Renal cortex interstitium (tissue), 11 donors: ENCODE measurements at regions not wholly inside any gene's neighbourhood (a gene's known extent, or its start where the extent isn't known, plus 50 kb on each side); places are given as distances from the start of the nearest gene placed in this dataset.
"Not testable (repeated sequence)": the region's sequence is repeated elsewhere in the genome, so short reads cannot be mapped to it uniquely, and the experiment has no call there.

Source experiments
- DNase-seq, 11 donors: peaks; one replicate each; pipeline ENCODE4 v3.0.0-alpha.2; 2013; ENCODE audit warnings: low read depth in 9 of 11, low spot score in 4 of 11; ENCODE audit errors: extremely low read depth in 1 of 11

DNA sequence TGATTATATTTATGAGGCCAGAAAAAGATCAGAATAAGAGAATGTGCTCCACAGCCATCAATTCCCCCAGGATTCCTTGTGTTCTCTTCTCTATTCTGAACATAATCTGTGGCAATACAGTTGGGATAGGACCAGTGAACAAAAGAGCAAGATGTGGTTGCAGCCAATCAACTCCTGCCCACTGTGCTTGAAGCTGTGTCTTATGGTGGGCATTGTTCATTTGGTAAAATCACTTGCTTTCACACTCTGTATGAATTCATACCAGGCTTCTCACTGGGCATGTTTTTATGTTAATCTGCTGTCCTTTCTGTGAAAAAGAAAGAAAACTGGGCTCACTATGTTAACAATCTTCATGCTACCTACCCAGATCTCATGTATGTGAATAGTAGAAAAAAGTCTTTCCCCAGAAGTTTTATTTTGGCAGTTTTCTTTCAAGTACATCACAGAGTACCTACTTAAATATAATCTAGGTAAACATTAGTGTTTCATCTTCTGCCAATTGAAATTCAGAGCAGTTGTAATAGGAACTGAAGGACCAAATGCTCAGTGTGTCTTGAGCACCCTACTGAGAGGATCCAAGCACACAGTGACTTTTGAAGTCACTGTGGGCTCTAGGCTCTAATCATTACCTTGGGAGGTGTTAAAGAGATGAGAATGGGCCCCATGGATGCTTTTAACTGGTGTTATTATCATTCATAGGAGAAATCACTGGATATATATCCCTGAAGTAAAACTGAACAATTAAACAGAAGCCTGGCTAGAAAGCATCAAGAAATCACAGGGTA lies 429.2 kb upstream of the TRAM1L1 start:
- DNase-seq = no peak

DNA sequence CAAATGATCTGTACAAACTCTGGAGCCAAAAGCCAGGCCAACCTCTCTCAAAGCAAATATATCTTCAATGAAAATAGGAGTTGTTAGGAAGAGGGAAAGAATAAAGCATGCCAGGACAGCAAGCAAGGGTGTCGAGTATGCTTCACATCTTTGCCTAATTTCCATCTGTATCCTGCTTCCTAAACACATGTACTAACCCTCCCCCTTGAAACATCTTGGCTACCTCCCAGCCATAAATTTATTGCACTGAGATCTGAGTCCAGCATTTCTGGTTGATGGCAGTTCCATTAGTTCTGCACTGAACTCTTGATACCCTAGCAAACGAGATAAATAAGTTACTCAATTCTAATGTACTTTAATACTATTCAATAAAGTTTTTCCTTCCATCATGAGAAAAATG lies 430.5 kb upstream of the TRAM1L1 start:
- DNase-seq = no peak

DNA sequence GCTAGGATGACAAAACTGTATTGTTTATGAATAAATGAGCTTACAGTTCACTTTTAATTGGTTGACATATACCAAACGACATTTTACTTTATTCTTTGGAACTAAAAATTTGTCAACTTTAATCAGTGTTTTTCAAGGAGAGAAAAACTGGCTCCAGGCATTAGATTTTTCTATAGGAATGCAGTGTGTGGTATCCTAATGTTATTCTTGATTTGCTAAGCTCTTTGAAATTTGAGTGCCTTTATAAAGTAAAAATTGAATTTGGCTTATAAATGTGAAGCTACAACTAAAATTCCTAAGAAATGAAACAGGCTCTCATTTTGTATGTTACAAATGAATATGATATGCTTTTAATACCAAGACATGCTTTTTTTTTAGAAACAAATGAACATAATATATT lies 442.2 kb upstream of the TRAM1L1 start:
- no peak for DNase-seq

DNA sequence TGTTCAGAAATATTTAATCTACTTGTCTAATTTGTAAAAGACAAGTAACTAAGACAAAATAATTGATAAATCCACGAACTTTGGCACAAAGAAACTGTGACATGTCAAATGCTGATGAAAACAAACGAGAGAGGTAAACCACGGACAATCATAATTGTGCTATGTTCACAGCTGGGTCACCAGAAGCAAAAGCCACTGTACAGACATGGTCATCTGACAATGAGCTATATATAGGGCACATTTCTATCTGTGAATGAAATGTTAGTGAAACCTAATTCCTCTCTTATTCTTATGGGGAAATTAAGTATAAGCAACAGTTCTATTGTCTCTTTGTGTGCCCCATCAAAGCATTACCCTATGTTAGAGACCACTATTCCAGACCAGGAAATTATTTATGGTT lies 444.0 kb upstream of the TRAM1L1 start:
- no peak for DNase-seq

DNA sequence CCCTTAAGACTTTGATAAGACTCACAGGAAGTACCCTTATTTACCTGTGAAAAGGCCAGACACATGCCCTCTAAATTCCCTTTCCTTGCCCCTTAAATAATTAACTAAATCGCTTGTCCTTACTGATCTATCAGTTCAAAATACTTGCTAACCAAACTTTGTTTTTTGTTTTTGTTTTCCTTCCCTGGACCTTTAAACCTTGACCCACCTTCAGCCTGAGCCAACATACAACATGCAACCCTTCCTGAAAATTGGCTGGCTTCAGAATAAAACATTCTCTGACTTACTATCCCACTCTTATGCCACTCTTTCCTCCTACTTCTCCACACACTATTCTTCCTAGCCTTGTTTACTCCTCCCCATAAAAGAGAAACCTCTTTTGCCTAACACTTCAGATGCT lies 448.1 kb upstream of the TRAM1L1 start:
- no peak for DNase-seq

DNA sequence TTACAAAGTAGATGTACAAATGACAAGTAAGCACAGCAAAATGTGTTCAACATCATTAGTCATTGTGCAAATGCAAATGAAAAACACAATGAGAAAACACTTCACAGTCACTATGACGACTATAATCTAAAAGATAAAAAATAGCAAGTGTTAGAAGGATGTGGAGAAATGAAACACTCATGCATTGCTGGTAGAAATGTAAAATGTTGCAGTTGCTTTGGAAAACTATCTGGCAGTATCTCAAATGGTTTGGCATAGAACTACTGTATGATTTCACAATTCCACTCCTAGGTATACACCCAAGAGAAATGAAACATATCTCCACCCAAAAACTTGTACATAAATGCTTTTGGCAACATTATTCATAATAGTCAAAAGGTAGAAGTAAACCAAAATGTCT lies 459.7 kb upstream of the TRAM1L1 start:
- DNase-seq = no peak

DNA sequence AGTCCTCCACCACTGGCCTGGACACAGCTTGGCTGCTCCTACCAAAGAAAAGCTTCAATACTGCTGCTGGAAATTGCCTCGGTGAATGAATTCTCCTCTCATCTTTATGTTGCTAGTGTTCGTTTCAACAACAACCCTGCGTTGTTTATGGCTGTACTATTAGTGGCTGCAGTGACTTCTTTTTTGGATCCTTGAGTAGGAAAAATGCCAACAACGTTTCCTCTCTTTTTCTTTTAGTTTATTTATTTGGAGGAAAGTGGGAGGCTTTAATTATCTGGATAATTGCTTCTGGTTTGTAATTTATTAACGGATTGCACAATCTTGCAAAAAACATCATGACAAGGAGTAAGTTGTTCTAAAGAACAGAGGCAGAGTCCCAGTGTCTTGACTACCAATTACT lies 464.1 kb upstream of the TRAM1L1 start:
- peak in 7 of 11 donors; percentile 13 to 49 (median 30) for DNase-seq

DNA sequence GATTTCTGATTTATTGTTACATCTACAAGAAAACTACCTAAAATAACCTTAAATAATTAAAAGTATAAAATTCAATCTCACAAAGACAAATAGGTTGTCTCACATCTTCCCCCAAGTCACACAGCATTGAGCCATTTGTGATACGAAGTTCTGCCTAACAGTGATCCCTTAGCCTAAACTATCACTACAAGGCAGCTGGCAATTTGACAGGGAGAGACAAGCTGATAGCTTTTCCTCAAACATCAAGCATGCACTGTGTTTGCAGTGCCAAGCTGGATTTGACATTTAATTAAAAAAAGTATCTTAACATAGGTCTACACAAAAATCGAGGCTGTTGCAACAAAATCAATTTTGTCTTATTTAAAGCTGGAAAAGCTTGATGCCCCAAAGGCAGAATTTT lies 464.7 kb upstream of the TRAM1L1 start:
- DNase-seq = no peak

DNA sequence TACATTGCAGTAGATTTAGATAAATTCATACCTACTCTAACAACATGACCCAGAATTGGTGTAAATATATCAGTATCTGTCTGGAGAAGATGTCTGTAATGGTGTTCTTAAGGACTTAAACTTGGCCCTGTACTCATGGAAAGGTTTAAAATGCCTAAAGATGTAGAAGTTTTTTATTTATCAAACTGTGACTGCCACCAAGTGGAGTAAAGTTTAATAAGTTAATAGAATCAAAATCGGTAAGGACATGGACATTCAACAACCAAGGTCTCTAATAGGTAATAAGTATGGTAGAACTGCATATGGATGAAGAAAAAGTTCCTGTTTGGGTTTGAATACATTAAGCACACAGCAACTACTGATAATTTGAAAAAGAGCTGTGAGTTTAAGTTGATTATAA lies 474.0 kb upstream of the NDST3 start:
- no peak for DNase-seq

DNA sequence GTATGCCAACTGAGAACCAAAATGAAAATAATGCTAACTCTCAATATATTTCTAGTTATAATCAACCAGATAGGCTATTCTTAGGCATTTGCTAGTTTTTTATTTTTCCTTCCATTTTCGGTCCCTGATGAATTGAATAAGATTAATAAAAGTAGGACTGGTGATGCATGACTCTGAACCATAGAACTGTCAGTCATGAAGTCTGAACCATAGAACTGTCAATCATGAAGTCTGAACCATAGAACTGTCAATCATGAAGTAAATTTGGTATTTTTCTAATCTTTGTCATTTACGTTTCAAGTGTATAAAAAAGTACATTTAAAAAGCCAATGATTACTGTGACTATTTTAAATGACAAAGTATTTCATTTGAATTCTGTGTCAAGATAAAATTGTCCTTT lies 460.2 kb upstream of the NDST3 start:
- no peak for DNase-seq

DNA sequence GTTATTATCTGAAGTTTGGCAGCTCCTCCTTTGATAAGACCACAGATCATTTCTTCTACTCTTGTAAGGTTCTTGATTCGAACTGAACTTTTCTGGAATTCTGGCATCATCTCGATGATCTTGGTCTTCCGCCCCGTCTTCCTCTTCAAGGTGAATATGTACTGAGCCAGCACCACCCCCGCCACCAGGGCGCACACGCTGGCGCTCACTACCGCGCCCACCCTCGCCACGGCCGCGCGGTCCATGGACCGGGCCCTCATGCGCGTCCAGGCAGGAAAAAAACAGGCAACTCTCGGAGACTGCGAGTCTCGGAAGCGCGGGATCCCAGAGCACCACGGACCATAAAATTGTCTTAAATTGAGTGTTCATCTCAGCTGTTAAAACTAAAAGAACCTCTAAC lies 458.4 kb upstream of the NDST3 start:
- DNase-seq = no peak

DNA sequence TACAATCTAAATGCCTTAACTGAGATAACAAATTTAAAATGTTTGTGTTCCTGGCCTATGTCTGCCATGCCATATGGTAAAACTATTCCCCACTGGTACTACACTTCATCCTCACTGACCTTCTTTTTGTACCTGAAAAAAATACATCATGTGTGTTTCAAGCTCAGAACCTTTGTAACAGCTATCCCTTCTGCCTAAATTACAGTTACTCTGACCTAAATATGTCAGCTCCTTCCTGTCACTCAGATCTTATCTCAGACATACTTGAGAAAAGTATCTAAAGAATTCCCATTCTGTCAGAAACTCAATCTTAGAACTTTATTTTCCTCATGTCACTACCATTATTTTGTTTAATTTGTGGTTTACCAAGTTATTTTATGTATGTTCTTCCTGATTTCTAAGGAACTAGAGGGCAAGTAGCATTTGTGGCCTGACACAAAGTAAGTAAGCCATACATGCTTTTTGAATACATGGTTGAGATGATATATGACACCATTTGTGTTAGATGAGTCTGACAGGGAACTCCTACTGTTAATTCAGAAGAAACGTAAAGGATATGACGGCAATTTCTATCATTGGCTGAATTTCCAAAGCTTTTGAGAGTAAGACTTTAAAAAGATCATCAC lies 456.5 kb upstream of the NDST3 start:
- no peak for DNase-seq

DNA sequence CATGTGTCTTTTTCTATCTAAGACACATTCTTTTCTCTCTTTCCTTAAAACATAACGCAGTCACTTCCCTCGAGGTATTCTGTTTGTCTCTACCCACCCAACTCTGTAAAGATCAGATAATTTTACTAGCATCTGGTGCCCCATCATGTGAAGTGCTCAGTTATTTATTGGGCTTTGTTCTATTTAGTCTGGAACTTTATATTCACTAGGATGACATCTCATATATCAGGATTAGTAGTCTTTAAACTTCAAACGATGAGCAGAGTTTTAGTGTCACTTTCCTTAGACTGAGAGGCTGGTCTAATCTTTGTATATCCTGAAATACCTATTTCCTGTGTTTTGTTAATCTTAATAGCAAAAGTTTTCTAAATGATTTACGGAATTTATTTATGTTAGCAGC lies 445.5 kb upstream of the NDST3 start:
- DNase-seq = peak in 3 of 11 donors; percentile 13 to 22 (median 22)

DNA sequence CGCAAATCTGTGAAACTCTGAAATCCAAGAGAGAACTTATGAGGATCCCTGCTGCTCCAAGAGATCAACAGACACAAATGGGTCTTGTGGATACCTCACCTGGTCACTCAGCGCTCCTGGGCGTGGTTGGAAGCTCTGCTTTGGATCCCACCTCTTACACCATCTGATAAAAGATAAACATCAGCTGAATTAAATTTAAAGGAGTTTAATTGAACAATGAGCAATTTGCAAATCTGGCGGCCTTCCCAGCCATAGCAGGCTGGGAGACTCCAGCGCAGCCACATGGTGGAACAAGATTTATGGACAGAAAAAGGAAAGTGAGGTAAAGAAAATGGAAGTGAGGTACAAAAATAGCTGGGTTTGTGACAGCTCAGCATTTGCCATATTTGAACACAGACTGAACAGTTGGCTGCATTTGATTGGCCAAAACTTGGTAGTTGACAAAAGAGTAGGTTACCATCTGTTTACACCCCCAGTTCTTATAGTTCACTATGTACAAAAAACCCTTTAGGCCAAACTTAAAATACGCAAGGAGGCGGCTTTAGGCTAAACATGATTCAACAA lies 437.3 kb upstream of the NDST3 start:
- no peak for DNase-seq

DNA sequence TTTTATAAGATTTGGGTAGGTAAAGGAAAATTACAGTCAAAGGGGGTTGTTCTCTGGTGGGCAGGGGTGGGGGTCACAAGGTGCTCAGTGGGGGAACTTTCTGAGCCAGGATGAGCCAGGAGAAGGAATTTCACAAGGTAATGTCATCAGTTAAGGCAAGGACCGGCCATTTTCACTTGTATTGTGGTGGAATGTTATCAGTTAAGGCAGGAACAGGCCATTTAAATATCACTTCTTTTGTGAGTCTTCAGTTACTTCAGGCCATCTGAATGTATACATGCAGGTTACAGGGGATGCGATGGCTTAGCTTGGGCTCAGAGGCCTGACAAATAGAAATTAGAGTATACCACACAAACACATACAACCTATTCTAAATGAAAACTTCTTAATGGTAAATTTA lies 434.9 kb upstream of the NDST3 start:
- DNase-seq = not testable (repeated sequence)

DNA sequence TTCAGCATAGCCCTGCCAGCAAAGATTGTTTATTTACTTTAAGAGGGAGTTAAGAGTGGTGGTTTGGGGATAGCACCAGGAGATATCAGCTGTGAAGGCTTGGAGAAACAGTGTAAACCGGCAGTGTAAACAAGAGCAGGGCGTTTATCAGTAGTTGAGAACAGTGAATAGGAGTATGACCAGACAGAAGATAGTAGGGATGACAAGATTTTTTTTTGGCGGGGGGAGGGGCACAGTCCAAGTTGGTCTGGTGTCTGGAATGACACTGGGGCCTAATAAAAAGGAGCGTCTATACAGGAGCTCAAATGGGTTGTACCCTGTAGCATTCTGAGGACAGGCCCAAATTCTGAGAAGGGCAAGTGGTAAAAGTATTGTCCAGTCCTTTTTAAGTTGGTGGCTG lies 433.4 kb upstream of the NDST3 start:
- DNase-seq = not testable (repeated sequence)

DNA sequence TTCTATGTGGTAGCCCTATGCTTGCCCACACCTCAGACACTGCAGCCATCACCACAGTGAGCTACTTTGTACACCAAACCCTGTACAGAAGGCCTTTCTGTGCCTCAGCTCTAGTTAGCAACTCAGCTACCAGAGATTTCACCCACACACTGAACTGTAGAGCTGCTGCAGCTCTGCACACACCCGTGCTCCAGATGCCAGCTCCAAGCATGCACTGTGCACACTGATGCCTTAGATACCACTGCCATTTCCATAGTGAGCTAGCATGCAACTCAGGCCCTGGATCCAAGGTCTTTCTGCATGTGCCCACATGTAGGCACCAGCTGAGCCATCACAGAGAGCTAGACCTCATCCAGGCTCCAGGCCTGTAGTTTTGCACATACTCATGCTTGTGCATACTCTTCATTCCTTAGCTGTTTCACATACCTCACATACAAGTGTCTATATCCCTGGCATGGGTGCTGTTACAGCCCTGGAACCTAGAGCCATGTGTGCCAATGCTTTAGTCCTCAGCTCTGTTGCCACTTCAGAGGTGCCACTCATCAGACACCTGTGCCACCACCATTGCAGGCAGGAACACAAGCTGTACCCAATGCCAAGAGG lies 423.5 kb upstream of the NDST3 start:
- no peak for DNase-seq

DNA sequence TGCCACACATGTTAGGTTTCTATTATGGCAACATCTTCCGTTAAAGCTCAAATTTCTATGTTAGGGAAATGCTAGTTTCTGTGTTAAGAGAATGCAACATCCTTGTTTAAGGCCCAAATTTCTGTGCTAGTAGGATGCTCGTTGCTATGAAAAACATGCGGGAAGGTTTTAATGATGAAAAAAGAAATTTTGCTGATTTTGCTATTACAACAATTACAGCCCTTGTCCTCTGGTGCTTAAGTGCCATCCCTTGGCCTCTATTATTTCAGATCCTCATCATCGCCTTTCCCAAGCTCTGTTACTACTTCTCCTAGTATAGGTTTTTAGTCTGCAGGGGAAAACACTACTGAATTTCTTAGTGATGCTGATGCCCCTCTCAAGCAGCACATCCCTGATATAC lies 412.6 kb upstream of the NDST3 start:
- no peak for DNase-seq

DNA sequence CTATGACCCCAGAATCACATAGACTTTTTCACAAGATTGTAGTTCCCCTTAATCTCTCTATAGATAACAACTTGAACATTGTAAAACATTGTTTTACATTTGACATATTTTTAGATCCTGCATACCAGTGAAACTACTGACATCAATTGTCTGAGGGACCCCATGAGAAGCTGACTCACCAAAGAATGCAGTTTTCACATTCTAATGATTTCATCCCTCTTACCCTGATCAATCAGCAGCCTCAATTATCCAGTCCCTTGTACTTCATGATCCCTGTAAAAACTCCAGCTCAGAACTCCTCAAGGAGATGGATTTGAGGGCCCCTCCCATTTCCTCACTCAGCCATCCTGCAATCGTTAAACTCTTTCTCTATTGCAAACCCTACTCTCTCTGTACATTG lies 411.0 kb upstream of the NDST3 start:
- DNase-seq = no peak

DNA sequence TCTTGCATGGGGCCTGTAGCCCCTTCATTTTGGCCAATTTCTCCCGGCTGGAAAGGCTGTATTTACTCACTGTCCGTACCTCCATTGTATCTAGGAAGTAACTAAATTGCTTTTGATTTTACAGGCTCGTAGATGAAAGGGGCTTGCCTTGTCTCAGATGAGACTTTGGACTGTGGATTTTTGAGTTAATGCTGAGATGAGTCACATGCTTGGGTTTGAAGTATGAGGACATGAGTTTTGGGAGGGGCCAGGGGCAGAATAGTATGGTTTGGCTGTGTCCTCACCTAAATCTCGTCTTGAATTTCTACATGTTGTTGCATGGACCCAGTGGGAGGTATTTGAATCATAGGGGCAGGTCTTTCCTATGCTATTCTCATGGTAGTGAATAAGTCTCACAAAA lies 407.6 kb upstream of the NDST3 start:
- no peak for DNase-seq
